ENCODE measurements at regions not wholly inside any gene's neighbourhood (a gene's known extent, or its start where the extent isn't known, plus 50 kb on each side); places are given as distances from the start of the nearest gene placed in this dataset.
A peak's percentile ranks its signal among the peaks of the same experiment; 100 is the strongest.

DNA sequence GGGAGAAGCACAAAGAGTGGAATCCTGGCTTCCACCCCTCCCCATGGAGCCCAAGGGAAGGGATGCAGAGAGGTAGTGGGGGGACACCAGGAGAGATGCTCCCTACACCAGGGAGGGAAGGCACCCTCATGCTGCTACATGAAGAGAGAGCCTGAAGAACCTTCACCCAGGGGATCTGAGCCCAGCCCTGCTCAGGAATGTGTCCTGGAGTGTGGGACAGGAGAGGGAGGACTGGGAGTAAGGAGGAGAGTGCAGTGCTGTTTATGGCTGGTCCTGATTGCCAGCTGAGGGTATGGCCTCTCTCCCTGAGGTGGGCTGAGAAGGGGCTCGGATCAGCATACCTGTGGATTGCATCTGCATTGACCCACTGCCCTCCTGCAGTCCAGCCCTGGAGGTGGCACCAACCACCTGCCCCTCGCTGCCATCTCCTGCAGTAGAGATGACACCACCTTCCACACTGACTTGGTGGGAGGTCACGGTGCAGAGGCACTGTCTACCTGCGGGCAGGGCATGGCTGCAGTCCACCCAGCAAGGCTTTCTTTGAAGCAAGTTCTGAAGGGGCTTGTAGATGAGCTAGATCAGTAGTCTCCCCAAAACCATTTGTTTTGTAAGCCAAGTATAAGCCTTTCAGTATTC is 114.9 kb upstream of the SLC25A48 start:
- no peak for DNase-seq (ENCODE audit: unreplicated experiment)
- intact Hi-C loops (cut with micrococcal nuclease), result no loop called here
- ChIA-PET CTCF (interaction anchor here (0.7 to 1.3 kb wide), 5 partner anchors 10 to 153 kb away, joined by 3 to 10 read pairs (median 3); no protein-coding TSS in a partner anchor), POLR2A (no interaction called here)
- TF ChIP-seq, protein P1, sequence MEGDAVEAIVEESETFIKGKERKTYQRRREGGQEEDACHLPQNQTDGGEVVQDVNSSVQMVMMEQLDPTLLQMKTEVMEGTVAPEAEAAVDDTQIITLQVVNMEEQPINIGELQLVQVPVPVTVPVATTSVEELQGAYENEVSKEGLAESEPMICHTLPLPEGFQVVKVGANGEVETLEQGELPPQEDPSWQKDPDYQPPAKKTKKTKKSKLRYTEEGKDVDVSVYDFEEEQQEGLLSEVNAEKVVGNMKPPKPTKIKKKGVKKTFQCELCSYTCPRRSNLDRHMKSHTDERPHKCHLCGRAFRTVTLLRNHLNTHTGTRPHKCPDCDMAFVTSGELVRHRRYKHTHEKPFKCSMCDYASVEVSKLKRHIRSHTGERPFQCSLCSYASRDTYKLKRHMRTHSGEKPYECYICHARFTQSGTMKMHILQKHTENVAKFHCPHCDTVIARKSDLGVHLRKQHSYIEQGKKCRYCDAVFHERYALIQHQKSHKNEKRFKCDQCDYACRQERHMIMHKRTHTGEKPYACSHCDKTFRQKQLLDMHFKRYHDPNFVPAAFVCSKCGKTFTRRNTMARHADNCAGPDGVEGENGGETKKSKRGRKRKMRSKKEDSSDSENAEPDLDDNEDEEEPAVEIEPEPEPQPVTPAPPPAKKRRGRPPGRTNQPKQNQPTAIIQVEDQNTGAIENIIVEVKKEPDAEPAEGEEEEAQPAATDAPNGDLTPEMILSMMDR (IDR thresholded peaks at IDR 0.05; ENCODE audit: unreplicated experiment), result no peak
- H3K9me3 Mint-ChIP-seq (ENCODE audit: unreplicated experiment), result no peaks in the 10 kb centered on the region
- no peaks in the 10 kb centered on the region for H3K27me3 Mint-ChIP-seq (ENCODE audit: insufficient read depth, unreplicated experiment)
- no peak overlapping the region for H3K4me3 Mint-ChIP-seq (ENCODE audit: unreplicated experiment)
- no TSS peak for BruUV-seq (replicated peaks)
- no peak overlapping the region for H3K27ac Mint-ChIP-seq (ENCODE audit: low read depth, unreplicated experiment)
- no peaks in the 10 kb centered on the region for H3K36me3 Mint-ChIP-seq (ENCODE audit: insufficient read depth, unreplicated experiment)
- H3K4me1 Mint-ChIP-seq (ENCODE audit: insufficient read depth, unreplicated experiment), result peaks cover 7% of the 10 kb centered on the region

DNA sequence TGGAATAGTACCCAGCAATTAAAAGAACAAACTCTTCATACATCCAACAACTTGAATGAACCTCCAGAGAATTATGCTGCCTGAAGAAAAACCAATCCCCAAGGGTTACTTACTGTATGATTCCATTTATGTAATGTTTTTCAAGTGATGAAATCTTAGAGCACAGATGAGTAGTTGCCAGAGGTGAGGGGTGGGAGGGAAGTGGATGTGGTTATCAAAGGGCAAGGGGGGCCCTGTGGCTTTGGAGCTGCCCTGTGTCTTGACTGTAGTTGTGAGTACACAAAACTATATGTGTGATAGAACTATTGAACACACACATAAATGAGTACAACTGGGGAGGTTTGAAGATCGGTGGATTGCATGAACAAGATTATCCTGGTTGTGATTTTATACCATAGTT is 115.8 kb upstream of the SLC25A48 start:
- Mint-ChIP-seq H3K9me3 (ENCODE audit: unreplicated experiment) (no peaks in the 10 kb centered on the region), H3K4me1 (ENCODE audit: insufficient read depth, unreplicated experiment) (peaks cover 7% of the 10 kb centered on the region)
- BruUV-seq (replicated peaks), result no TSS peak

DNA sequence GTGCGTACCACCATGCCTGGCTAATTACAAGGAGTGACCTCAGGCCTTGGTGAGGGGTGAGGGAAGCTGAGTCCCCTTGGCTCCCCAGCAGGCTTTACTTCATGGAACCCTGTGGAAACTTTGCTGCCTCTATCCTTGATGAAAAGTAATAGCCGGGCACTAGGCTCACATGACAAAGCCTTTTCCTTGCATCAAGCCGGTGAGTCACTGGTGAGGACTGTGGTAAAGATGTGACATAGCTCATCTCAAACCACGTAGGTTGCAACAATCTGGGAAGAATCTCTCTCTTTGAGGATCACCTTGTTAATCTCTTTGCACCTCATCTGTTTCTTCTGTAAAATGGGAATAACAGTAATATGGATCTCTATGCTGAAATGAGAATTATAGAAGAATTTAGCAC is 116.3 kb upstream of the SLC25A48 start:
- peak; percentile 70 for DNase-seq (ENCODE audit: unreplicated experiment)
- ChIA-PET CTCF (interaction anchor here (0.8 to 1.4 kb wide), 3 partner anchors 11 to 260 kb away, joined by 3 to 8 read pairs (median 4); no protein-coding TSS in a partner anchor), POLR2A (interaction anchor here (0.6 to 0.8 kb wide), 2 partner anchors 11 to 1681 kb away, joined by 3 to 4 read pairs; no protein-coding TSS in a partner anchor)
- no peak overlapping the region for H3K27ac Mint-ChIP-seq (ENCODE audit: low read depth, unreplicated experiment)
- no TSS peak for BruUV-seq (replicated peaks)
- H3K27me3 Mint-ChIP-seq (ENCODE audit: insufficient read depth, unreplicated experiment), result no peaks in the 10 kb centered on the region
- TF ChIP-seq, protein P1 (IDR thresholded peaks at IDR 0.05; ENCODE audit: unreplicated experiment), result no peak
- intact Hi-C loops (cut with micrococcal nuclease), result no loop called here
- H3K36me3 Mint-ChIP-seq (ENCODE audit: insufficient read depth, unreplicated experiment), result no peaks in the 10 kb centered on the region
- H3K9me3 Mint-ChIP-seq (ENCODE audit: unreplicated experiment), result no peaks in the 10 kb centered on the region
- peaks cover 7% of the 10 kb centered on the region for H3K4me1 Mint-ChIP-seq (ENCODE audit: insufficient read depth, unreplicated experiment)
- no peak overlapping the region for H3K4me3 Mint-ChIP-seq (ENCODE audit: unreplicated experiment)

More for the DNA sequence above, 115.8 kb upstream of the SLC25A48 start:
- TF ChIP-seq, protein P1 (IDR thresholded peaks at IDR 0.05; ENCODE audit: unreplicated experiment), result no peak
- intact Hi-C loops (cut with micrococcal nuclease), result no loop called here
- ChIA-PET CTCF (interaction anchor here (1.1 to 1.4 kb wide), 2 partner anchors 11 to 14 kb away, joined by 4 to 8 read pairs; no protein-coding TSS in a partner anchor), POLR2A (interaction anchor here (0.6 to 0.8 kb wide), 2 partner anchors 10 to 1681 kb away, joined by 3 to 4 read pairs; no protein-coding TSS in a partner anchor)
- no peak overlapping the region for H3K27ac Mint-ChIP-seq (ENCODE audit: low read depth, unreplicated experiment)
- no peak for DNase-seq (ENCODE audit: unreplicated experiment)
- no peaks in the 10 kb centered on the region for H3K36me3 Mint-ChIP-seq (ENCODE audit: insufficient read depth, unreplicated experiment)
- no peaks in the 10 kb centered on the region for H3K27me3 Mint-ChIP-seq (ENCODE audit: insufficient read depth, unreplicated experiment)
- no peak overlapping the region for H3K4me3 Mint-ChIP-seq (ENCODE audit: unreplicated experiment)

DNA sequence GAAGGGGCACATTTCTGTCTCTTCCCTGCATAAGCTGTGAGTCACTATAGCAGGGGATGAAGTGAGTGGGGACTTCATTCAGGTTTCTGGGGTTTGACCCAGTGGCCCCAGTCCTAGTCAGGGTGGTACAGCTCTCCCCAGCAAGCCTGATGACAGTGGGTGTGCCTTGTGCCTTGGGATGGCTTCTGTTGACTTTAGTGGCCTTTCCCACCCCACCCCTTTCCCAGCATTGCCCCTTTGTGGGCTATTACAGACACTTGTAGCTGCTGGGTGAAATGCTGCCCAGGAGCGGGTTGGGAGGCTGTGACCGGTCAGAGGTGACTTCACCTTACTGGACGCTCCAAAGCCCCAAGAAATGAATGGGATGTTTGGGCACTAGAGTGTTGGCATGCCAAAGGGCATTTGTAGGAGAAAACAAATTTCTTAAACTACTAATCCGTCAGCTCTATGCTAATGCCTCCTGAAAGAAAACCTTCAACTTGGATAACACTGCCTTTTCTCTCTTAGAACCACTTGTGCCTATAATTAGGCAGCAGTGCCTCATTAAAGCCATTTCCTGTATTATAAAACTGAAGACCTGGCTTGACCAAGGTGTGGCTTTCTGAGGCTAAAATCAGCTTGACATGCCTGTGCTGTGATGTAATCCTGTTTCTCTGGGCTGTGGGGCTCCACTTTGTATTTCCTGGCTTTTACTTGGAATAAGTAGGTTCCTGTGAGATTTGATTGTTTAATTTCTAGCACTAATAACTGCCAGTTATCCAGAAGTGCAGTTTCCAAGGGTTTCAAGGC is 119.0 kb upstream of the SLC25A48 start:
- intact Hi-C loops (cut with micrococcal nuclease), result no loop called here
- H3K36me3 Mint-ChIP-seq (ENCODE audit: insufficient read depth, unreplicated experiment), result no peaks in the 10 kb centered on the region
- BruUV-seq (replicated peaks), result no TSS peak
- CTCF ChIA-PET, result interaction anchor here (0.6 to 2.3 kb wide), 7 partner anchors 10 to 249 kb away, joined by 3 to 8 read pairs (median 4); no protein-coding TSS in a partner anchor
- no peaks in the 10 kb centered on the region for H3K9me3 Mint-ChIP-seq (ENCODE audit: unreplicated experiment)
- POLR2A ChIA-PET, result interaction anchor here (0.8 to 1.9 kb wide), 2 partner anchors 9 to 13 kb away, joined by 3 to 6 read pairs; no protein-coding TSS in a partner anchor
- H3K27me3 Mint-ChIP-seq (ENCODE audit: insufficient read depth, unreplicated experiment), result no peaks in the 10 kb centered on the region
- no peak overlapping the region for H3K27ac Mint-ChIP-seq (ENCODE audit: low read depth, unreplicated experiment)
- H3K4me3 Mint-ChIP-seq (ENCODE audit: unreplicated experiment), result no peak overlapping the region
- DNase-seq (ENCODE audit: unreplicated experiment), result no peak
- peaks cover 7% of the 10 kb centered on the region for H3K4me1 Mint-ChIP-seq (ENCODE audit: insufficient read depth, unreplicated experiment)
- TF ChIP-seq, protein P1 (IDR thresholded peaks at IDR 0.05; ENCODE audit: unreplicated experiment), result no peak
